ENCODE measurements at regions not wholly inside any gene's neighbourhood (a gene's known extent, or its start where the extent isn't known, plus 50 kb on each side); places are given as distances from the start of the nearest gene placed in this dataset.

DNA sequence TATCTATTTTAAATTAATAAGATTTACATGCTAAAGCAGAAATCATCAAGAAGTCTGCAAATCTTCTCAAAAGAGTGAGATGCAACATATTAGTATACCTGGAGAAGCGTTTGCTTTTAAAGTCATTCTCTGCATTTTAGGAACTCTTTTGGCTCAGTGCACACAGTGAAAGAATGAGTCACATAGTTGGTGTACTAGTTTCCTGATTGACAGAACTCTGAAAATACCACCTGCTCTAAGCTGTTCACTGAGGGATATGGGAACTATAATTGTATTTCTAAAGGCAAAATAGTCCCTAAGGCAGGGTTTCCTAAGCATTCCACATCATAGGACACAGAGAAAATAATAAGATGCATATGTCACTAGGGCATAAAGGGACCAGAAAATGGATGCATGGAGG is 838.5 kb downstream of the DIPK2A start:
- no peaks in the 10 kb centered on the region for H3K9me3 Mint-ChIP-seq
- no CpG with 5 or more reads among the region's 1 CpG for WGBS (ENCODE audit: extremely low coverage, insufficient read length, low lambda C conversion rate)
- H3K27me3 Mint-ChIP-seq (ENCODE audit: low read depth) = no peaks in the 10 kb centered on the region; the same call in 1 of the 2 replicates
- no peak overlapping the region for H3K27ac Mint-ChIP-seq
- no peak overlapping the region for H3K4ac ChIP-seq (ENCODE audit: low read depth, low read length)
- H3K4me1 Mint-ChIP-seq = peaks cover 4% of the 10 kb centered on the region in 2 experiments; a peak in 2 of 4 replicates
- no peak overlapping the region for H4K8ac ChIP-seq (replicated peaks; ENCODE audit: insufficient read length, low read depth, low read length)
- no peak overlapping the region for H2BK5ac ChIP-seq (ENCODE audit: insufficient read length, low read length)
- no peak overlapping the region for H4K91ac ChIP-seq (ENCODE audit: insufficient read length, low read depth, low read length)
- no peaks in the 10 kb centered on the region for H3K36me3 Mint-ChIP-seq (ENCODE audit: insufficient read depth in 1 of 3, low read depth in 3 of 3)
- DNase-seq = no peak
- no peaks in the 10 kb centered on the region for H4K20me1 ChIP-seq (ENCODE audit: control insufficient read depth, insufficient read depth, insufficient read length)
- no peaks in the 10 kb centered on the region for H3K23me2 ChIP-seq (ENCODE audit: insufficient read length, low read depth, low read length, poor library complexity, severe bottlenecking)
- H3K14ac ChIP-seq (ENCODE audit: insufficient read depth, low read length) = no peak overlapping the region
- H2BK120ac ChIP-seq (ENCODE audit: low read depth, low read length, poor library complexity, severe bottlenecking) = no peak overlapping the region
- no peaks in the 10 kb centered on the region for H3K79me2 ChIP-seq (ENCODE audit: insufficient read depth, low read length)
- no peak overlapping the region for H3T11ph ChIP-seq (ENCODE audit: low read length)
- no peaks in the 10 kb centered on the region for H3K9me3 ChIP-seq (ENCODE audit: control insufficient read depth, low read depth, low read length)
- no peak overlapping the region for H3K4me2 ChIP-seq (ENCODE audit: insufficient read depth, insufficient read length, low read length)
- no peak overlapping the region for H2AK5ac ChIP-seq (ENCODE audit: insufficient read length, low read length)
- no peak overlapping the region for H2BK20ac ChIP-seq (ENCODE audit: low read depth, low read length, poor library complexity, severe bottlenecking)
- H3K4me1 ChIP-seq (ENCODE audit: insufficient read depth, low read length) = no peaks in the 10 kb centered on the region; the same call in 1 of the 2 replicates
- H3K56ac ChIP-seq (ENCODE audit: insufficient read length, low read depth, low read length) = no peak overlapping the region
- no peaks in the 10 kb centered on the region for H3K27me3 ChIP-seq (ENCODE audit: insufficient read depth, low read length)
- no peak overlapping the region for H2BK12ac ChIP-seq (ENCODE audit: insufficient read length, low read depth, low read length)
- no peak for TF ChIP-seq CTCF (conservative IDR thresholded peaks at IDR 0.05)
- H3K9ac ChIP-seq (ENCODE audit: extremely low read depth, insufficient read length, low read length) = no peak overlapping the region
- no peak overlapping the region for H4K5ac ChIP-seq (ENCODE audit: insufficient read length, low read depth, low read length)
- no peak overlapping the region for H3K23ac ChIP-seq (ENCODE audit: insufficient read length, low read depth, low read length)
- no peak overlapping the region for H2BK15ac ChIP-seq (ENCODE audit: low read depth, low read length)
- no peak overlapping the region for H3K27ac ChIP-seq (ENCODE audit: insufficient read length, low read depth, low read length)
- no peak overlapping the region for H3K4me3 Mint-ChIP-seq
- H2AFZ ChIP-seq (ENCODE audit: low read length) = no peak overlapping the region
- H3K18ac ChIP-seq (ENCODE audit: insufficient read length, low read depth, low read length) = no peak overlapping the region
- no peaks in the 10 kb centered on the region for H3K79me1 ChIP-seq (ENCODE audit: insufficient read depth, low read depth, low read length, poor library complexity, severe bottlenecking)

Data from H9 (cell line).